ENCODE measurements at regions not wholly inside any gene's neighbourhood (a gene's known extent, or its start where the extent isn't known, plus 50 kb on each side); places are given as distances from the start of the nearest gene placed in this dataset.

DNA sequence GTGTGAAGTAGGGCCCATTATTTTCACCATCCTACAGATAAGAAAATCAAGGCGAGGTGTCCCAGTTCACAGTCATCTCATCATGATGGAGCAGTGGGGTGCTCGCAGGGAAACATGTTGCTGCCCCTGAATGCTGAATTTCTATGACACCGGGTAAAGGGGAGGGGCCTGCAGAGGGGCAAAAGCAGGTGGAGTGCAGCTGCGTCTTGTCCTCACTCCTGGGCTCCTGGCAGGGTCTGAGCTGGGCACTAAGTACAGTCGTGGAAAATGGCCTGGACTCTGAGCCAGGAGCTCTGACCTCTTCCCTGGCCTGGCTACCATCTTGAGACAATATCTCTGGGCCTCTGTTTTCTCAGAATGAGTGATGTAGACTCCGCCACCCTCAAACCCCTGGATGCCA, 253.1 kb upstream of the PITRM1 start:
- TF ChIP-seq POLR2AphosphoS5 (IDR thresholded peaks at IDR 0.05; ENCODE audit: borderline replicate concordance, low read depth, low read length), result no peak
- no peak for TF ChIP-seq EZH2 (IDR thresholded peaks at IDR 0.05)
- no peak for TF ChIP-seq FOXP2 (optimal IDR thresholded peaks at IDR 0.05; ENCODE audit: control extremely low read depth, extremely low read length, insufficient read depth)
